OCI-M2 (cell line): ENCODE measurements at regions not wholly inside any gene's neighbourhood (a gene's known extent, or its start where the extent isn't known, plus 50 kb on each side); places are given as distances from the start of the nearest gene placed in this dataset.
"Not testable (repeated sequence)": the region's sequence is repeated elsewhere in the genome, so short reads cannot be mapped to it uniquely, and the experiment has no call there.

Experiments used
- DNase-seq: peaks from one replicate; lab custom pipeline; 2025; ENCODE audit not compliant: unreplicated experiment; lab: John Stamatoyannopoulos, UW

DNA sequence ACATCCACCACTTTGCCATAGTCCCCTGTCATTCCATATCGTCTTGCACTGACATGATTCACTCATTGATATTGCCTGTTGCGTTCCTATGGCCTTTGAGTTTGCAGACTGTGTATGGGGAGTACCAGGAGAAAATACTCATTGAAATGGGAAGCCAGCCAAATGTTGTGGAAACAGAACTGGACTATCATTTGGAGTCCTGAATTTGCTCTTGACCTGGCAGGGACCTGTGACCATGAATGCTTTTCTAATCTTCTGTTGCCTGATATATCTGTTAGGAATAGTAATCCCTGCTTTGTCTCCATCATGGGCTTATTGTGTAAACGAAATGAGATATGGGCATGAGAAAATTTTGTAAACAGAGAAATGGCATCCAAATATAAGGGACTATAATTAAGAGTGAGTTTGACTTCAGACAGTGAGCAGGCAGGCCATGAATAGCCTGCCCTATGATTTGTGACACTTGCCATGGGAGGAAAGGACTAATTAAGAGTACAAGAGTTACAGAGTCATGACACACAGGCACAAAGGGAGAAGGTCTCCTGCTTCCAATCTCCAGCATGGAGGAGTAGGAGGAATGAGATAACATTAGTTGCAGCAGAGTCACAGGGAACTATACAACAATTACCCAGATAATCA is 572.9 kb upstream of the SGCD start:
- DNase-seq, result no peak

DNA sequence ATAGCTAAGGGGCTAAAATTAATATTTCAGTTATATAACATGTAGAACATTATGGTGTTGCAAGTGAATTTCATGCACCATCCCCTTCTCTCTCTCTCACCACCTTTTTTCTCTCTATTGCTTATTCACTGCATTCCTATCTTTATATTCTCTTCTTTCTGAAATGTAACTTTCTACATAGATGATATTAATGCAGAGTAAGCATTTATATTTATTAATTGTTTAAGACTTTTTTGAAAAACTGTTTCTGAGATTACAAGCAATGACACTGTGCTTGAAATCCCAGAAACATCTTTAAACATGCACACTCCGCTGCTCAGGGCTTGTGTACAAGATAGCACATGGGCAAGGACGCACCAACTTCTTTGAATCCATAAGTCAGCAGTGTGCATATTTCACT is 567.7 kb upstream of the SGCD start:
- DNase-seq, result no peak

DNA sequence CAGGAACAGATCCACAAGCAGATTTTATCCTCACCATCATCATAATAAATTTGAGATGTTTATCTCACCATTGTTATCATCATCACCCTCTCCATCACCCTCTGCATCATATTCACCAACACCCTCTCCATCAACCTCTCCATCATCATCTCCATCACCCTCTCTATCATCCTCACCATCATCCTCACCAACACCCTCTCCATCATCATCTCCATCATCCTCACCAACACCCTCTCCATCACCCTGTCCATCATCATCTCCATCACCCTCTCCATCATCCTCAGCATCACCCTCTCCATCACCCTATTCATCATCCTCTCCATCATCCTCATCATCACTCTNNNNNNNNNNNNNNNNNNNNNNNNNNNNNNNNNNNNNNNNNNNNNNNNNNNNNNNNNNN is 567.0 kb upstream of the SGCD start:
- DNase-seq, result no peak

- DNase-seq, result no peak
Measured at GRCh38 chr5:155761502-155761901, 565.5 kb upstream of the SGCD start.

DNA sequence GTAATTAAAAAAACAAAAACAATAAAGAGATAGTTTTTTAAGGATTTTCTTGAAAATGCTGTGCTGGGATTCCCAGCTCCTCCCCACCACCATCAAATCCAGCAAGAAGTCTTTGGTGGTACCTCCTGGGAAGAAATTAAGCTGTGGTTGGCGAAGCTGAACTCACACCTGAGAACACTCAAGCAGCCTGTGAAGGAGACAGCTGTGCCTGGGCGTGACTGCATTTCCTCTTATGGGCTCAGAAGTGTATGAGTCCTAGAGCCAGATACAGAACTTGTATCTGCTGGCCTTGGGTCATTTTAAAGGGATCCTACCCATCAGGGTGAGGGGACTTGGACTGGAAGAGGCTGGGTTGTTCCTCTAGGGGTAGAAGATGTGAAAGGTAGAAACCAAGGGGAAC is 561.2 kb upstream of the SGCD start:
- DNase-seq, result no peak

- DNase-seq, result no peak
Measured at GRCh38 chr5:155767470-155767869, 559.5 kb upstream of the SGCD start.

GRCh38 chr5:155768332-155768731 is 558.6 kb upstream of the SGCD start:
- DNase-seq, result no peak

DNA sequence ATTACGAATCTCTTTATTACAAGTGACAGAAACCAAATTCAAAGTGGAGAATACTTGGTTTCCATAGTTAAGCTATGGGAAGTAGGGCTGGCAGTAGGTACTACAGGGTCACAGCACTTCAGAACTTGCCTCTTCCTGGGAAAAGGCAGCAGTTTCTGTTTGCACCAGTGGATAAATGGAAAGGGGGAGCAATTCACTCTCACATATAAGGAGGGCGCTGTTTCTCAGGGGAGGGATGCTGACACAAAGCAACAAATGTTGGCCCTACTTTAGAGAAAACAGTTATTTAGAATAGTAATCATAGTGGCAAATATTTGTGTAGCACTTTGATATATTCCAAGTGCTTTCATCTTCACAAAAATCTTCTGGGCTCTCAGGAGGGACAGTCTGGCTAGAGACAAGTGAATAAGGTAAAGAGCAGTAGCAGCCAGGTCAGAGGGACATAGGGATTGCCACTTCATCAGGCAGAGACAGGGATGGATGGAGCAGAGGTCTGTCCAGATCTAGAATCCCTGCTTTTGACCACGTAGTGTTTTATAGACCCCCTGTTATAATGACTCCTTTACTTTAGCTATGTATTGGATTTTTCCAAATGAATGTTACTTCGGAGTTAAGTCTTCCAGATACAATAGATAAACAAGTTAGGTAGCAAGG is 554.8 kb upstream of the SGCD start:
- DNase-seq, result no peak

DNA sequence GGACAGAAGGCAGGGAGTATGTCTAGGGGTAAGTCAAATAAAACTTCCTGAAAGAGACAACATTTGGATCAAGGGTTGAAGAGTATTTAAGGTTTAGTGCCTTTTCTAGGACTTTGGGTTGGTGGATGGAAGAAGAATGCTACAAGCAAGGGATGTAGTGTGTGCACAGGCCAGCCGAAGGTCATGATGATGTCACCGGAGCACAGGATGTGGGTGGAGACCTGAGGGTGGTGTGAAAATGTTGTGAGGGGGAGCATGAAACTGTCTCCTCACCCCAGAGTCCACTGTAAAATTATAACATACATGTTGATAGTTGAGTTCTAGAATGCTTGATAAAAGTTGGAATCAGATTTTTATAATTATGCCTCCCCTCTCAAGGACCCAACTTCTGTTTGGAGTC is 553.3 kb upstream of the SGCD start:
- no peak for DNase-seq

GRCh38 chr5:155780260-155780659 is 546.7 kb upstream of the SGCD start:
- DNase-seq, result no peak

DNA sequence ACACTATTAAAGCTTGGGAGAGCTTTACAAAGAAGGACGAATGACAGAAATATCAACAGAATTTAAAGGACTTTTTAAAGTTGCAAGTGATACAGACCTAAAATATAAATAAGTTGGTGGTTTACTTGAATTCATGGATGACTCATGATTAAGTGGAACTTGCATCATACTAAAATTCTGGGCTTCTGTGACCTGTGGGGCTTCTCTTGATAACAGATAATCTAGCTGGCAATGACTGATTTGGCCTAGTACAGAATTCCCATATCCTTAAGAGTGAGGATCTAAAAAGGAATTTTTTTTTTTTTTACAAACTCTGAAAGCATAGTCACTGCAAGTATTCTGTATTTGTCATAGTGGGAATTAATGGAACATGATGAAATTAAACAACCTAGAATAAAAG is 543.7 kb upstream of the SGCD start:
- no peak for DNase-seq

DNA sequence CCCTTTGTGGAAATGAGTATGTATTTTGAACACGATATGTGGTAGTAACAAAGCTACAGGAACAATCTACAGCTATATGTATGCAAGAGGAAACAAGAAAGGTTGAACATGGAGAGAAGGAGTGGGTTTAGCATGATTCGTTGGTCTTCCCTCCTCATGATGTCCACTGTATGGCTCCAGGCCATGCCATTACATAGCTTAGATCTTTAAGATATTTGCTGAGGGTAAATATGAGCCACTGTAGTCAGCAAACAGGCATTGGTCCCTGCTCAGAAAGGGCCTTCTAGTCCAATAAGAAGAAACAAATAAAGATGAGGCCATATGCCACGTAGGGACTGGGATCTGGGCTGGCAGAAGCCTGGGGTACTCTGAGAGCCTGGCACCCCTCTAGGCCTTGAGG is 543.2 kb upstream of the SGCD start:
- no peak for DNase-seq

GRCh38 chr5:155786108-155786507 is 540.9 kb upstream of the SGCD start:
- DNase-seq, result no peak

- DNase-seq, result no peak
Measured at GRCh38 chr5:155792873-155793272, 534.1 kb upstream of the SGCD start.

DNA sequence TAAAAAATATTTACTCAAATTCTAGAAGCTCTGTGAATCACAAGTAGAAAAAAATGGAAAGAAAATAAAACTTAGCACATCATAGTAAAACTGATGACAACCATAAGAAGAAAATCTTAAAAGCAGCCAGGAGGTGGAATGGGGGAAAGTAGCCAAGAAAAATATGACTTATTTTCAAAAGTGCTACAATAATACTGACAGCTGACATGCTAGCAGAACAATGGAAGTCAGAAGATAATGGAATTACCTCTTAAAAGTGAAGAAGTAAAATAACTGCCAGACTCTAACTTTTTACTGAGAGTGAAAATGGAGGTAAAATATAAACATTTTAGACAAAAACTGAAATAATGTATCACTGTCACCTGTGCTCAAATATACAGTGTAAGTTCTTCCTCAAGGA is 532.2 kb upstream of the SGCD start:
- no peak for DNase-seq

DNA sequence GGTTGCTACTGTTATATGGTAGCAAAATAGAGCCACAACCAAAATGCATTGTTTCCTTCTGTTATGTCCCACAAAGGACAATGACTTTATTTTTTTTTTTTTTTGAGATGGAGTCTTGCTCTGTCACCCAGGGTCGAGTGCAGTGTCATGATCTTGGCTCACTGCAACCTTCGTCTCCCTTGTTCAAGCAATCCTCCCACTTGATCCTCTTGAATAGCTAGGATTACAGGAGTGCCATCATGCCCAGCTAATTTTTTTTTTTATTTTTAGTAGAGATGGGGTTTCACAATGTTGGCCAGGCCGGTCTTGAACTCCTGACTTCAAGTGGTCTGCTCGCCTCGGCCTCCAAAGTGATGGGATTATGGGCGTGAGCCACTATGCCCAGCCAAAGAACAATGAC is 527.7 kb upstream of the SGCD start:
- DNase-seq, result no peak

DNA sequence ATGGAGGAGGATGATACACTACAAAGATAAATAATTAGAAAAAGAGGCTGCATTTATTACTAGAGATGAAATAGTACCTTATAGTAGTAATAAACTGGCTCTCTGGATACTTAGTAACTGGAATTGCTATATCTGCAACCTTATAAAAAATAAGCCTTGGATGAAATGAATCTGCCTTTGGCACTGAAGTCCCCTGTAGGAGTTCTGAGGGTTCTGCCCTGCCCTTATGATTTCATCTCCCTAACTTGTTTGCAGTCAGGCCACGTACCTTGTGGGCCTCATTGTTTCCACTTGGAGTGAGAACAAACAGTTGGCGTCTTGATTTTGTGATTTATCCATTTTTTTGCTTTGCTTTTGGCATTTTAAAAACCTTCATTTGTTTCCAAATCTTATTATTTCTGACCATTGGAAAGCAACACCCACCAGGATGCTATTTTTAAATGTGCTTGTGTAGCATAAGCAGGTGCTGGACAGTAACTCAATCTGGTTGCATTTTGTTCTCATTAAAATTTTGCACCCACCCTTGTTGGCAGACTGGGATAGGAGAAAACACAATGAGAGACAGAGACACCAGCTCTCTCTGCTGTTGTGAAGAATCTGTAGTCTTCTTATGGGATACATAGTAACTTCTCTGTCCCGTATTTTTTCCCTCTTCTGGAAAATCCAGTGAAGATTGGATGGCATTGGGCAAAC is 518.9 kb upstream of the SGCD start:
- DNase-seq, result no peak

GRCh38 chr5:155815248-155815647 is 511.7 kb upstream of the SGCD start:
- DNase-seq, result no peak

DNA sequence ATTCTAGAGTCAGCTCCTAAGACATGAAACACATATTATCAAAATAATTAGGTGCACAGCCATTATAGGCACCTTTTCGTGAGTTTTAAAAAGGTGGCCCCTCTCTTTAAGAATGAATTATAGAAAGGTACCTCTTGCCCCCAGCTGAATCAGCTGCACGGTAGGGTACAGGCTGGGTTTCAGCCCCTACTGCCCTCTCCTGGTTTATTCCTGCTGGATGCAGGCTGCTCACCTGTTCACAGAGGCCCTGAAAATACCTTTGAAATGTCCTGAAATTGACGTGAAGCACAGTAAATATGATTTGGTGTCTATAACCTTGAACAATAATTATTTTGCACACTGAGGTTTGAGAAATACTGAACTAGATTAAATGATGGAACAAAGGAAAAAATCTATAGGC is 504.8 kb upstream of the SGCD start:
- DNase-seq, result no peak

- no peak for DNase-seq
Measured at GRCh38 chr5:155826611-155827507, 500.1 kb upstream of the SGCD start.

DNA sequence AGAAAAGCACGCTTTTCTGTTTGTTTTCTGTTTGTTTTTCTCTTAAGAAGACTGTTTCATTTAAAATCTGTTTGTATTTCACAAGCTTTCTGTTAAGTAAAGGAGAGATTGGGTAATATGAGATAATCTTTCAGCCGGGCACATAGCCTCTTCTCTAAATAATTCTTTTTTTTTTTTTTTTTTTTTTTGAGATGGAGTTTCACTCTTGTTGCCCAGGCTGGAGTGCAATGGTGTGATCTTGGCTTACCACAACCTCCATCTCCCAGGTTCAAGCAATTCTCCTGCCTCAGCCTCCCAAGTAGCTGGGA is 499.5 kb upstream of the SGCD start:
- not testable (repeated sequence) for DNase-seq

DNA sequence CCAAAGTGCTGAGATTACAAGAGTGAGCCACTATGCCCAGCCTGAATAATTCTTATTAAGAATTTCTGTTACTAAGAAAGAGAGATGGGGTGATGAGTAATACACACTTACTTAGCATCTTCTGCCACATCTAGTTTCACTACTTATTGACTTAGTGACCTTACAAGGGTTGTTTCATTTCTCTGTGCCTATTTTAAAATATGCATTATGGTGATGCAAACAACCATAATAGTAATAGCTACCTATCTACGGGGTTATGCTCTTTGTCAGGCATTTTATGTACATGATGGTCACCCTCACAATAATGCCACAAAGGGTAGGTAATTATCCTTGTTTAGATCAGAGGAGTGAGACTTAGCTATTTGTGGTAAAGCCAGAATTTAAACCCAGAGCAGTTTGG is 499.0 kb upstream of the SGCD start:
- no peak for DNase-seq
